Right ventricle myocardium inferior (tissue), 1 donor: ENCODE measurements at regions not wholly inside any gene's neighbourhood (a gene's known extent, or its start where the extent isn't known, plus 50 kb on each side); places are given as distances from the start of the nearest gene placed in this dataset.
A peak's percentile ranks its signal among the peaks of the same experiment; 100 is the strongest.

Experiments
- ATAC-seq: fragments of 200-7000 bp; cut with Tn5 transposase; one replicate; pipeline ENCODE4 v1.9.1; 2020; ENCODE audit warnings: mild to moderate bottlenecking, moderate library complexity
- DNase-seq: peaks from one replicate; pipeline ENCODE4 v3.0.0; 2021; ENCODE audit errors: missing footprints
- intact Hi-C: fragments of 100-400 bp; cut with DNase I; formaldehyde crosslinking; loops from one replicate; pipeline ENCODE4 v1.11.0; 2022
- donor health status: DM: no; HTN: yes; CAD: no; lungs with severe emphysema.

DNA sequence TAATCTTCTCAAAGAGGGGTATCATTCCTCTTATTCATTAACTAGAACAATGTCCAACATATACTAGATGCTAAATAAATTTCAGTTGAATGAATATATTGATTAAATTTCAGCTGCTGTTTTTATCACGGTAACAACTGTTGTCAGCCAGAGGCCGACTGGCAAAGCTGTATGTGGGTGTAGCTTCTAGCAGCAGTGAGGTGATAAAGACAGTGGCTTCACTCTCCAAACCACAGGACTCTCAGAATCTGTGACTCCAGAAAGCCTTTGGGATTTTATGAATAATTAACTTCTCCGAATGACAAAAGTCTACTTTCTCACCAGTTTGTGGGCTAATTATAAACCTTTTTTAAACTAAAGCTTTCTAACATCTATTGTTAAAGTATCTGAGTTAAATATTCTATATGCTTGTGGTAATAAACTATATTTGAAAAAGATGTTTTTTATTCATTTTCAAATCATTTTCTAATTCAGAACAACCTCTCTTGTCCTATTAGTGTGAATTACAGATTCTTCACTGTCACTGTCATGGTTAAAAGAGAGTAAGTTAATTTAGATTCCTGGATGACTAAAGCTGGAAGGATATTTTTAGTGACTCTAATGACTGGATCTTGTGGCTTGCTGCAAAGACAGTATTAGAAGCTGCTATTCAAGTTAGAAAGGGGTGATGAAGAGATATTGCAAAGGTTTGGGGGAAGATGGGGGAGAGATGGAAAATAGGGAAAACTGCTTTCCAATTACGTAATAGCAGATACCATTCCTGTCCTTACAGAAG, 796.4 kb upstream of the ARPP21 start:
- ATAC-seq: no peak
- intact Hi-C loops: no loop called here
- DNase-seq: no peak

- intact Hi-C loops: no loop called here
- DNase-seq (no peak), ATAC-seq (no peak)
Observed at GRCh38 chr3:34844323-34844620, 795.1 kb upstream of the ARPP21 start.

DNA sequence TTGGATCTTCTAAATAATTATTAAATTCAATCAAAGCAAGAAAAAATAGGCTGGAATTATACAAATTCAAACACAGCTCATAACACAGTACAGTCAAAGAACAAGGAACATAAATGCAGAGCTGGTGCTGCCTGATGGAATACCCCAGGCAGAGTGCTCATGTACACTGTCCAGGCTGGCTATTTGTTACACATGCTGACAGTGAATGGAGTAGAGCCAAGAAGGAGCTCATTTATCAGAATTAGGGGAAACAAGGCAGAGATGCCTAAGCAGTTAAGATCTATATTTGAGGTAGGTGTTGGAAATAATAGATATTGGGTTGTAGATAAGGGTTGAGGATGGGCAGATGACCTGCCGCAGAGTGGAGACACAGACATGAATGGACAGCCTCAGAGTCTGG, 788.2 kb upstream of the ARPP21 start:
- no peak for ATAC-seq
- intact Hi-C loops: no loop called here
- no peak for DNase-seq

DNA sequence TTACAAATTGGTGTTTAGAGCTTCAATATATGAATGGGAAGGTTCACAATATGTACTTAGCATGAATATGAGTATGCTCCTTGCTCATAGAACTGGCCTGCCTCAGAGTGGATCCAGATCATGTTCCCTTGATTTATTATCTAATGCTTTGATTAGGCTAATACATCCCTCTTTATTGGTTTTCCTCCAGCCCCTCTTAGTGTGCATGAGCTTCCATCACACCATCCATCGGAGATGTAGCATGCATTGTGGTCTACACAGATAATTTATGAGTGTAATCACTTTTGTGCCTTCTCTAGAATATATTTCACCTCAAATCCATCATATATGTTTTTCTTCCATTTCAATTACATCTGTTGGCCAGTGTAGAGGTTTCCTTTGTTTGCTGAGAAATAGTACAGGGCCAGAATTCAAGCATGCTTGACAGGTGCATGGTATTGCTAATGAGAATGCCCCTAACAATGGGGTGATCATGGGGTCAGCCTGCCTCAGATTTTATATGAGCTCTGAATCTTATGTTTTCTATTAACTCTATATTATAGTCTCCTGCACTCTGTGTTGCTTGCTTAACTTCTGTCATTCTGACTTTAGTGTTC, 786.4 kb upstream of the ARPP21 start:
- DNase-seq (no peak), ATAC-seq (no peak)
- intact Hi-C loops: no loop called here

GRCh38 chr3:34856081-34856947, 783.0 kb upstream of the ARPP21 start:
- DNase-seq: no peak
- no peak for ATAC-seq

GRCh38 chr3:34858067-34858660, 781.2 kb upstream of the ARPP21 start:
- no peak for DNase-seq

More at GRCh38 chr3:34856081-34856947, 783.0 kb upstream of the ARPP21 start:
- intact Hi-C loops: no loop called here

DNA sequence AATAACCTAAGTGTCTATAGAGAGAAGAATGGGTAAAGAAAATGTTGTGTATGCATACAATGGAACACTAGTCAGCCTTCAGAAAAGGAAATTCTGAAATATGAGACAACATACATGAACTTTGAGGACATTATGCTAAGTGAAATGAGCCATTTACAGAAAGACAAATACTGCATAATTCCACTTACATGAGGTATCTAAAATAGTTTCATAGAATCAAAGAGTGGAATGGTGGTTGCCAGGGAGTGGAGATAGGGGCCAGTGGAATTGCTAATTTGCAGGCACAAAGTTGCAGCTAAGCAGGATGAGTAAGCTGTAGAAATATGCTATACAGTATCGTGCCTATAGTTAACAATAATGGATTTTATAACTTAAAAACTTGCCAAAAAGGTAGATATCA, 779.6 kb upstream of the ARPP21 start:
- DNase-seq (no peak), ATAC-seq (no peak)
- intact Hi-C loops: no loop called here

More at GRCh38 chr3:34858067-34858660, 781.2 kb upstream of the ARPP21 start:
- ATAC-seq: no peak
- intact Hi-C loops: no loop called here

DNA sequence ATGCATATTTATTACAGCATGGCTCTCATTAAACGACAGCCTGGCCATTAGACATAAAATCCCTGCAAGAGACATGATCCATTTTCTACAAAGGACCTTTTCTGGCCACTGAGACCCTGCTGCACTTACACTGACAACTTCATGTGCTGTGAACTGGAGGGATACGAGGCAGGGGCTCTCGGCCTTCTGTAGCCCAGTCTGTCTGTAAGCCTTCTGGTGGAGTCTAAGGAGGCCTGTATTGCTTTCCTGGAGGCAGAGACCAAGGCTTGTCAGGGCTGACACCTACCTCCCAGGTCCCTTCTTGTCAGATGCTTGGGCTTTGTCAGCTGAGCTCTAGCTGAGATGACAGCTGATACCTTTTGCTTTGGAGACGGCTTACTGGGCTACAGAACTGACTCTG, 776.9 kb upstream of the ARPP21 start:
- DNase-seq: no peak
- no peak for ATAC-seq
- intact Hi-C loops: no loop called here

GRCh38 chr3:34863485-34863884, 775.8 kb upstream of the ARPP21 start:
- ATAC-seq (no peak), DNase-seq (no peak)
- intact Hi-C loops: no loop called here

DNA sequence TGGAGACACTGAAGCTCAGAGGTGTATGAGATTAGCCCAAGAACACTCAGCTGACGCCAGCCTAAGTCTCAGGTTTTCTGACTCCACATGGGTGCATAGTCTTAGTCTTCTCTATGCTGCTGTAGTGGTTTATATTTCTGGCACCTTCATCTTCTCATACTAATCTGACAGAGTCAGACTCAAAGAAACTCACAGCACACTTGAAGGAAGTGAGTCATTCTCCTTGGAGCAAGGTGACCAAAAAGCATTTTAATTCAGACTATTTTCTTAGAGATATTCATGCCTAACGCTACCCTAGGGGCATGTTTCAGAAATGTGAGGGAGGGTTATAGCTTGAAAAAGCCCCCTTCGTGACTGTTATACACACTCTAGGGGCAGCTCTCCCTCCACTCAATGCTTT, 775.3 kb upstream of the ARPP21 start:
- DNase-seq (no peak), ATAC-seq (no peak)
- intact Hi-C loops: no loop called here

DNA sequence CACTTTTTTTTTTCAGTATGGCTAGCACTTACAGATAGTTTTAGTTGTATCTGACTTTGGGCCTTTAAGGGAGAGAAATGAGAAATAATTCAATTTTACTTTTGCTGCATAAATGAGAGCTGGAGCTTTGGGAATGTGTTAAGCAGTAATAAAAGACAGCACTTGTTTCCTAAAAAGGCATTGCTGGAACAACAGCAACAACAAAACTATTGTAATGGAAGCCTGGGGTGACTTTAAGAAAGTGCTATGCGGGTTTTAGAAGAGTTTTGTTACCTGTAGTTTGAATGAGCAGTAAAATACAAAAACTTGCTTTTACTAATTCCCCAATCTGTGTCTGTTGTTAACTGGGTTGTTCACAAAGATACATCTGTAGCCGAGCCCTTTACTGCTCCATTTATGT, 774.0 kb upstream of the ARPP21 start:
- no peak for ATAC-seq
- DNase-seq: no peak
- intact Hi-C loops: no loop called here

- intact Hi-C loops: no loop called here
- no peak for DNase-seq
- no peak for ATAC-seq
Observed at GRCh38 chr3:34868935-34869334, 770.4 kb upstream of the ARPP21 start.

DNA sequence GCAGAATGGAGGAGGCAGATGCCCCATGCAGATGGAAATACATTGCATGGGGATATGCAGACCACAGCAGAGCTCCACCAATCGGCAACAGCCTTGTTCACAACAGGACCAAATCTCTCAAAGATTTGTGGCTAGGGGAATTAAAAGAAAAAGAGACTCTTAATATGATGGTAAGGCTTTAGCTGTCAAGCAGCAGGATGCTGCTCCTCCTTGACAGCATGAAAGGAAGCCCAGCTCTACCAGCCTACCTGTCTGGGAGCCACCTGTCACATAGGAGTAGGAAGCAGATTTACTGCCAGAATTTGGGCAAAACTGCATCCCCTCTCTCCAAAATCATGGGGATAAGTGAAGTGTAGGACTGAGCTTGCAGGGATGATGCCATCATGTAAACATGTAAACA, 769.6 kb upstream of the ARPP21 start:
- no peak for DNase-seq
- intact Hi-C loops: no loop called here
- no peak for ATAC-seq

GRCh38 chr3:34872406-34872805, 766.9 kb upstream of the ARPP21 start:
- ATAC-seq: no peak
- DNase-seq: peak; percentile 47
- intact Hi-C loops: no loop called here

DNA sequence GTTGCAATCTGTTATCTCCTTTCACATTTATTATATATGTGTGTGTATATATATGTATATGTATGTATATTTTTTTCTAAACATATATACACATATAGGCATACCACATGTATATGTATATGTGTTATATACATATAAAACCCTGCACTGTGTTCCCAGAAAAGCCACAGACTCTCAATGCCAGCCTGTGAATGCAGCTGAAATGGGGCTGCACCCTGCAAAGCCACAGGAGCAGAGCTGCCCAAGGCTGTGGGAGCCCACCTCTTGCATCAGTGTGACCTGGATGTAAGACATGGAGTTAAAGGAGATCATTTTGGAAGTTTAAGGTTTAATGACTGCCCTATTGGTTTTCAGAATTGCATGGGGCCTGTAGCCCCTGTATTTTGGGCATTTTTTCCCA, 762.3 kb upstream of the ARPP21 start:
- DNase-seq: no peak
- intact Hi-C loops: no loop called here
- ATAC-seq: no peak

DNA sequence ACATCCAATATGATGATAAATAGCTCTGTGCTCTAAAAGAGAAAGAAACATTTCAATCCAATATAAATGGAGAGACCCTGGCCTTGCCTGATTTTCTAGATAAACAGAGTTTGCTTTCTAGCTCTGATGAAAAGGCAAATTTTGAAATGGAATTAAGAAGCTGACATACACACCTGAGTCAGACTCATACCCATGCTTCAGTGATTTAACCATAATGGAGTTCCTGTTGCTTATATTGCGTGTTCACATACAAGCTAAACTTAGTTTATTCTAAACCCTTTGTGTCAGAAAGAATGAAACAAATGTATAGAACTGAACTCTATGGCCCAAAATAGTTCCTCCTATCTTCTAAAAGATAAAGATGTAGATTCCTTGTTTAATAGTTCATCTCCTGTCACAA, 760.8 kb upstream of the ARPP21 start:
- DNase-seq (no peak), ATAC-seq (no peak)
- intact Hi-C loops: no loop called here

GRCh38 chr3:34881026-34881425, 758.3 kb upstream of the ARPP21 start:
- DNase-seq (no peak), ATAC-seq (no peak)
- intact Hi-C loops: no loop called here

- intact Hi-C loops: no loop called here
- DNase-seq (no peak), ATAC-seq (no peak)
Observed at GRCh38 chr3:34882764-34883163, 756.6 kb upstream of the ARPP21 start.

DNA sequence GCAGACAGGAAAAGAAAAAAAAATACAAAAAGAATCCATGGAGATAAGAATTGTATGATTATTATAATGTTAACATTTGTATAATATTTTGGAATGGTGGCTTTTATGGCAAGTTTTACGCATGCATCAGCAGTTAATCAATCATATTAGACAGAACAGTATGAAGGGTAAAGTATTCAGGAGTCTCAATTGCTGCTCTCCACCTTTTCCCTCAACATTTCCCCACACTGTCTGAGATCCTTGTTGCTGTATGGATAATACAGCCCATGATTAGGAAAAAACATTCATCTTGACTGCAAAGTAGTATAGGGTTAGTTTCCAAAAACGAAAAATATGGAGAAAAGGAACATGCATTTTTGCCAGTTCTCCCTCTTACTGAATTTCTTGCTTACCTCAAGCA, 755.3 kb upstream of the ARPP21 start:
- ATAC-seq (no peak), DNase-seq (no peak)
- intact Hi-C loops: no loop called here

- no peak for ATAC-seq
- intact Hi-C loops: no loop called here
- DNase-seq: no peak
Observed at GRCh38 chr3:34886443-34886842, 752.9 kb upstream of the ARPP21 start.
